ENCODE measurements at regions not wholly inside any gene's neighbourhood (a gene's known extent, or its start where the extent isn't known, plus 50 kb on each side); places are given as distances from the start of the nearest gene placed in this dataset.

DNA sequence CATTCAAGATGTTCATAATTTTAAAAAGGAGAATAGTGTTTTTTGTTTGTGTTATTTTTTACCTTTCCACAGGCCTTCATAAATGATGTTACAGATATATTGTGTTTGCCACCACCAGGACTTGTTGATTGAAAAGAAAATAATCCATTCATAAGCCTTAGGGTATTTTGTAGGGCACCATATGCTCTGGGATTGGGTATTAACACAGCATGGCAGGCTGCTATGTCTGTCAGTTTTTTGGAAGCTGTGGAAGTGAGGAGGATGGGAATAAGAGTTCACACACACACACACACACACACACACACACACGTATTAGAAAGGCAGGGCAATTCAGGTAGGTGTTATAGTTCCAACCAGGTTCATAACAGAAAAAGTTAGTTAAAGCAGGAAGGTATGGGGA lies 237.9 kb downstream of the HDGFL1 start:
- no peak for DNase-seq

DNA sequence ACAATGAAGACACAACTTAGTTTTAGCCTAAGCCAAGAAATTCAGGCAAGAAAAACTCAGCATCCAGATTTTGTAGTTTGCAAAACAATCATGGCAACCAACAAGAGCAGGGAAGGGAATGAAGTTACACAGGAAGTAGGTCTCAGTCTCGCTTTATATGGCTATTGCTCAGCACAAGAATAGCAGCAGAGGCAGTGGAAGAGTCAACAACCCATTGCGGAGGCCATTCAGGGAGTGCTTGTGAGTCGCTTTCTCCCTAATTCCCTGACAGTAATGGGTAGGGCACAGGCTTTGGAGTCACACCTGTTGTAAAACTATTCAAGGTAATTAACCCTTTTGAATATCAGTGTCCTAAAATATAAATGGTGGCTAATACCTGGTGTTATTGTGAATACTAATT lies 238.5 kb downstream of the HDGFL1 start:
- no peak for DNase-seq

DNA sequence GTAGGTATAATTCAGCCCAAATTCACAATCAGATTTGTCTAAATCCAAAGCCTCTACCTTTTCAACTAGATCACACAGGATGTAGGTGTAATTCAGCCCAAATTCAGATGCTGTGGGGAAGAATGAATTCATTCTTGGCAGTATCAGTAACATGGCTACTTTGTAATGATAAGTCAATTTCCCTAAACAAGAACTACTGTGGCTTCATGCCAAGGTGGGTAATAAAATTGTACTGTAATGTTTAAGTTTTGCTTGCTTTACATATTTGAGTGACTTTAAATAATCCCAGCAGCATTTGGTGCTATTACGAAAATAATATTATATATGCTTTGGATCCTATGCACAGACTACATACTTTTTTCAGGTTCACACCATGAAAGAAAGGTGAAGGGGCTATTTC lies 239.1 kb downstream of the HDGFL1 start:
- no peak for DNase-seq

DNA sequence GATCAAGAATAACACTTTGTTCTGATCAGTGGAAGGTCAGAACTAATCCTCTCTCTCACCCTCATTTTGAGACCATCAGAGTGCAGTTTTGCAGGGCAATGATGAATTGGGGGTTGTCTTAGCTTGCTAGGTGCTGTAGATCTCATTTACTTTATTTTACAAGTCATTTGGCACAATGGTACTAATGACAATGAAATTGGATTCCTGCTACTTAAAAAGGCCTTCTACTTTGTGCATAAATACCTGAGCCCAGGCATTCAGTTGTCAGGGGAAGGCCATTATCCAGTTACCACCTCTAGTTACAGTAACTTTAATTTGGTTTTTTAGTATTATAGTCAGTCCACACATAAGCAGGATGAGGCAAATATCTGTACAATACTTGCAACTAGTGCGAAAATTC lies 240.0 kb downstream of the HDGFL1 start:
- DNase-seq, result no peak

GRCh38 chr6:22819209-22819608 lies 249.8 kb downstream of the HDGFL1 start:
- no peak for DNase-seq

DNA sequence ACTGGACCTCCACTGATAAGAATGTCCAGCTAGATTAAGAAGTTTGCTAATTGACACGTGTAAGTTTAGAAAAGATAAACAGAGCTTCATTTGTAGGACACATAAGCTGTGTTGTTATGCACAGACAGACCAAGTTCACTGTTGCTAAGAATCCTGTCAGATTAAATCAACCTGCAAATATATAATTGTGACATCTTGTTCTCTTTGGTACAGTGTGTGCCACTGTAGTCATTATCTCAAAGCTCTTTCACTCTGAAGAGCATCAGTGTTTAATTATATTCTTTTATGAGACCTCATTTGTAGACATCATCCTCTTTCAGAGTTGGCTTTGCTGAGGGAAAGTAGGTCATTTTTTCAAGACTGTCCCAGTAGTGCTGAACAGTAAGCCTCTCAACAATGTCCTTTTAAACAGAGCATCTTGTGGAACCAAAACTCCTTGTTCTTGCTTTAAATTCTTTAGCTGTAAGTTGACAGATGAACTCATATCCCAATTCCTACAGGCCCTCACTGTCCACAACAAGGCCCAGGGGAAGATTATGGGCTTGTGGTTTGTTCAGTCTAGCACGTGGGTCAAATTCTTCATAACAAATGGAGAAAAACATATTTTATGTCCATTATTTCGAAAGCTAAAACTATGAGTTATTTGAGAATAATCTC lies 252.4 kb downstream of the HDGFL1 start:
- no peak for DNase-seq

DNA sequence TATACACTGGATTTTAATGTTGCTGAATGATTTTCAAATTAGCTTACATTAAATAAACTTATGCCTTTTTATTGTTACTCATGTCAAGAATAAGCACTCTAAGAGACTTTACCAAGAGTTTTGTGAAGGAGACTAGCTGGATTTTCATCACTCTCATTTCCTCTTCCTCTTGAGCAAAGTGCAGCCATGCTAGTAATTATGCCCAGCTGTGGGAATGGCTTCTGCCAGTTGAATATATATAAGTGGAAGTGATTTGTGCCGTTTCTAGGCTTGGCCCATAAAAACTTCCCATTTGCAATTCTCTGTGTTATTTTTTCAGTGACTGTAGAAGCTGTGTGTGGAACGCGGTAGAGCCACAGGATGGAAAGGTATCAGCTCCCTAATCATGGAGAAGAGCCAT lies 255.8 kb downstream of the HDGFL1 start:
- no peak for DNase-seq

DNA sequence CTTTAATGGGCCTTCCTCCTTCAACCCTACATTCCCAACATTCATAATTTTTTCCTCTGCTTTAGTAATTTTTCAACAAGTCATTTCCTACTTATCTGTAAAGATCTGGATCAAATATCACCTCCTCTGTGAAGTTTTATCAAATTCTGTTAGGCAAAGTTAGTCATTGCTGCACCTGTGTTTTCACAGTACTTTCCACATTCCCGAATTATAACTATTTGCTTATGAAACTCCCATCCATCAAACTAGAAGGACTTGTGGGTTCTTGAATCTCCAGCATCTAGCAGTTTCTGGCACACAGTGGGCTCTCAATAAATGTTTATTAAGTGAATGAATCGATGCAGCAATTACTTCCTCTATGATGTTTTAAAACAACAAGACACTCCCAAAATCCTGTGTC lies 257.6 kb downstream of the HDGFL1 start:
- DNase-seq, result no peak

- no peak for DNase-seq
Observed at GRCh38 chr6:22827760-22828159, 258.4 kb downstream of the HDGFL1 start.

DNA sequence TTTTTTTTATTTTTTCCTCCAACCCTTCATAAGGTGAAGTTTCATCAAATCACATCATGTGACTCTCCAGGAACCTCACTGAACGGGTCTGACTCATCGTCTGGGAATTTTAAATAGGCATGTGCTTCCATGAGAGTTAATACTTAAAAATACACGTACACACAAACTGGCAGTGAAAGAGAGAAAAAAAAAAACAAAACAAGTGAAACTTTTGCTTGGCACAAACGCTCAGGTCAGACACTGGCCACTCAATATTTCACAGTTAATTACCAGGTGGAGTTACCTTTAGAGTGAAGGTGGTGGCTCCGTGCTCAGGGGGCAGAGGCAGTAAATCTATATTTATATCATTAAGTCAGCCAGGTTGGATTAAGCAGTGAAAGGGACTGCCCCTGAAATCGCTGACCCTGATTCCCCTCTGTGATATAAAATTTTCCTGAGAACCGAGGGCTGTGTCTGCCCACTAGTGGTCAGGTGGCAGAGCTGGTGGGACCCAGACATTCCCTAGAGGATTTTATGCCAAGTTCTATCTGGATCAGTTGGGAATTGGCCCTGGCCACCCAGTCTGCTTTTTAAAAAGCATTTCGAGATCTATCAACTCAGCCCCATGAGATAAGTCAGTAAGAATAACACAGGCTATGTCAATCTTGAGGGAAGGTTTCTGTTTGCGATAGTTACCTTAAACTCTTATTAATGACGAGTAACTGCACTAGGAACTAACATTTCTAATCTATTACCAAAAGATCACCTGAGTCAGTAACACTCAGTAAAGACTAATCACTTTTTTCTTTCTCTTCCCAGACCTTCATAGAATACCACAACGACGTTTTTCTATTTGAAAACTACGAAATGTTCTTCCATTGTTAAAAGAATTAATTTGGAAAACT lies 259.1 kb downstream of the HDGFL1 start:
- DNase-seq, result peak in 6 of 56 donors; percentile 0 to 14 (median 1)

DNA sequence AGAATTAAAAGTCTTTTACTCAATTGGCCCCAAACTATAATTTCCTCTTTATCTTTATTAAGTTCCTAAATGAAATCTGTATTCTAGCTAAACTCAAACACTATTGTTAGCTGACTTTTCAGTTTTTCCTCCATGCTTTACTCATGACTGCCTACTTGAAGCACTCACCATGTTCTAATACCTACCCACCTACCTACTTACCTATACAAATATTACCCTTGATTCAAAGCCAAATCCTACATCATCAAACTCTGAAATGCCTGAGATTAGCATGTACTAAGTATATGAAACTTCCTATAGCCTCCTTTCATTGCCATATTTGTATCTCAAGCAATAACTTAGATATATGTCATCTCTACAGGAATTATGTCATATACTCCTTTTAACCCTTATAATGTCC lies 259.7 kb downstream of the HDGFL1 start:
- DNase-seq, result no peak

GRCh38 chr6:22830463-22830862 lies 261.1 kb downstream of the HDGFL1 start:
- DNase-seq, result no peak

DNA sequence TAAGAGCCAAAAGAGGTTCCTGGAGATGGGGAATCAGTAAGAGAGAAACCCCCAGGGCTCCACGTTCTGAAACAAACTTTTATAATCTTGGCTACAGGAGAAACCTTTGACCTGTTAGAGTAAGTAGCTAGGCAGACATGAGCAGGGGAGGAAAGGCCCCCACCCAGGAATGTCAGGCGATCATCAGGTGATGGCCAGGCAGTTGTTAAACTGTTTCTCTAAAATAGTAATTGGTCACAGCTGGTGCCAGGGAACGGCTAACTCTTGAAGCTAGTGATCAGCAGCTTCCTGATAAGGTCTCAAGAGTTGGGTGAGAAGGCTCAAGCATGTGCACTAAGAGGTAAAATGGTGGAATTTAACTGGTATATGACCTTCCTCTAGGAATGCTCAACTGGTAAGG lies 263.8 kb downstream of the HDGFL1 start:
- no peak for DNase-seq

- DNase-seq, result no peak
Observed at GRCh38 chr6:22838345-22838744, 269.0 kb downstream of the HDGFL1 start.

DNA sequence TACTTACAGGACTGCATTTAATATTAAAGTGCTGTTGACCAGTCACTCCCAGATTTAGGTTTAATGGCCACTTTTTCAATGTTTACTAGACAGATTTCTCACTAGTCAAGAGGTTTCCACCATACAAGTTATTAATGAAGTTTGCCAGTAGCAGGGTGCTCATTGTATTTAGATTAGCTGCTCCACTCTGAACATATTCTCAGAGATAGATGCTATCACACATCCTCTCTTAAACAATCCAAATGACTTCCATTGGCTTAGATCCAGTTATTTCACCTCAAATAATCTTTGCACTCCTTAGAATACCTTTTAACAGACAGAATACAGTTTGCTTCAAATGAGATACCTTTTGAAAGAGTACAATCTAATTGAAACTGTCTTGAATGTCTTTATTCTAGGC lies 276.1 kb downstream of the HDGFL1 start:
- no peak for DNase-seq

DNA sequence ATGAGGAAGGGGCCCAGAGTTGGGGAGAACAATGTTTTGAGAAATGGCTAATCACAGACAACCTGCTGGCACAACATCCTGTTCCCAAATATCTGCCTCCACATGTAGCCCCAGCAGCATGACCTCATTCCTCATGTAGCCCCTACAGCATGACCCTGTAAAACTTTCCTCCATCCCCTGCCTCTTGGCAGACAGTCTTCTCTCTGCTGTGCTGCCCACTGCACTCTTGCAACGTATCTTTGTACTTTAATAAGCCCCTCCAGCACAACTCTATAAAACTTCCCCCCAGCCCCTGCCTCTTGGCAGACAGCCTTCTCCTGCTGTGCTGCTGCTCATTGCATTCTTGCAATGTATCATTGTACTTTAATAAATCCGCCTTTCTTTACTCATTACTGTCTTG lies 278.8 kb downstream of the HDGFL1 start:
- no peak for DNase-seq

- no peak for DNase-seq
Observed at GRCh38 chr6:22849921-22850320, 280.6 kb downstream of the HDGFL1 start.

DNA sequence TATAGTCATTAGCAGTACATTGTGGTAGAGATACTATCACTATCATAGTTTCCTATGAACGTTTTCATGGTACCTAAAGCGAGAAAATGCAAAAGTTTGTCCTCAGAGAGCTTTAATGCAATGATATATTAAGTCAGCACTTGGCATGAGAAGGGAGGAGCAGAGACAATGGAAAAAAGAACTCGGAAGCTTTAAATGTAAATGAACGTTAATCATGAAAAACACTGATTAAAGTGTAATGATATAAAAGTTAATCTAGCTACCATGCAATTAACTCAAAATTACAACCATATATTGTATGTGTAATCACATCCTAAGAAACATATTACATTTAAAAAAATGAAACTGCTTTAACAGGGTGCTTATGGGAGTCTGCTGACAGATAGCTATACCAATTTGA lies 282.7 kb downstream of the HDGFL1 start:
- DNase-seq, result no peak

DNA sequence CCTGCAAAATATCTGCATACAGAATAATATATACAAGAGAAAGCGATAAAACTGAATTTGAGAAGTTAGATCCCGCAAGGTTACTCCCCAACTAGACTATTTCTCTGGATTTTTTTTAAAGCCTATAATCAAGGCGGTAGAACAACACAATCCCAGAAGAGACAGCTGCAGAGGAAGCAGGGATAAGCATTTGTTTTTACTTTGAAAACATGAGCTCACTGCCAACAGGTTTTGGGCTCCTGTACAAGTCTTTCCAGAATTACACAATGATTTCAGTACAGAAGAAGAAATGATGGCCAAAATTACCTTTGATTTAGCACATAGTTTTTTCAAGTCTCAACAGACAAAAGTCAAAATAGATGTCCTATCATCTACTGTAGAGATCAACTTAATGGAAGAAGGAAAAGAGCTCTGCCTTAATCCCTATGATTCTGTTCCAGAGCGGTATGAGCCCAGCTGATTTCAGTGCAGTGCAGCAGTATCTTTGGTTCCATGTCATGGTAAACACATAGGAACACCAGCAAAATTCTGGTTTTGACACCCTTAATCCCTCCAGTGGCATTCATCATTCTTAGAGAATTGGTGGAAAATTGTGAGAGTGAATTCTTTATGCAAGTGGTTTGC lies 304.3 kb downstream of the HDGFL1 start:
- DNase-seq, result no peak

DNA sequence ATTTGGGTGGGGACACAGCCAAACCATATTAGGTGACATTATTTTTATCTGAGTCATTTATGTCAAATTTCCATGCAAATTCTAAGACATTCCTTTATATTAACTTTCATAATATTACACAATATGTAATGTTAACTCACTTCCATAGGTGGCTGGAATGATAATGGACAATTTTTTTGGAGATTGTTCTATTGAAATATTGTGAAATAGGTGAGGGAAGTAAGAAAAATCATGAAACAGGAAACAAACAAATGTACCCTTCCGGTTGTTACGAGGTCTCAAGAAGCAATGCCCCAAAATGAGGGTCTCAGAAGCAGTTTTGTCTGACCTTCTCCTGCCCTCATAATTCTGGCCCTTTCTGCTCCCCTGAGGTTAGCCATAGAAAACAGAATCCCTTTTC lies 306.5 kb downstream of the HDGFL1 start:
- DNase-seq, result no peak

- DNase-seq, result no peak
Observed at GRCh38 chr6:22878324-22878701, 308.9 kb downstream of the HDGFL1 start.

DNA sequence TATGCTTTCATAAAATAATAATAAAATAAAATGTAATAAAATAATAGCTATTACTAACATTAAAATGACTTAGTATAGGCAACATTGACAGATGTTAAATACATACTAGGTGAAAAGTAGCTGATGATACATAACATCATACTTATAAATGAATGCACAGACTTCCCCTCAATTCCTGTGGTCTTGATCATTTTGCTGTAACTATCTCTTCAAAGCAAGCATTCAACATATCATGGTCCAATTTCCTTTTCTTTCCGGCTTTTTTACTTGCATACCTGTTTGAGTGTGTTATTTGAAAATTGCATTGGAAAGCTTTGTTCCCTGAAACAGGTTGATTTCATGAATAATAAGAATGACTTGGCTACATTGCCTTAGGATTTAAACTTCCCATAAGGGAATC lies 309.3 kb downstream of the HDGFL1 start:
- no peak for DNase-seq

Data from nucleus accumbens (tissue), 56 donors.